ENCODE measurements at regions not wholly inside any gene's neighbourhood (a gene's known extent, or its start where the extent isn't known, plus 50 kb on each side); places are given as distances from the start of the nearest gene placed in this dataset.

GRCh38 chr2:118222672-118223421 is 134.6 kb downstream of the INSIG2 start:
- no peak for TF ChIP-seq EZH2 (IDR thresholded peaks at IDR 0.05)
- TF ChIP-seq, protein P1, sequence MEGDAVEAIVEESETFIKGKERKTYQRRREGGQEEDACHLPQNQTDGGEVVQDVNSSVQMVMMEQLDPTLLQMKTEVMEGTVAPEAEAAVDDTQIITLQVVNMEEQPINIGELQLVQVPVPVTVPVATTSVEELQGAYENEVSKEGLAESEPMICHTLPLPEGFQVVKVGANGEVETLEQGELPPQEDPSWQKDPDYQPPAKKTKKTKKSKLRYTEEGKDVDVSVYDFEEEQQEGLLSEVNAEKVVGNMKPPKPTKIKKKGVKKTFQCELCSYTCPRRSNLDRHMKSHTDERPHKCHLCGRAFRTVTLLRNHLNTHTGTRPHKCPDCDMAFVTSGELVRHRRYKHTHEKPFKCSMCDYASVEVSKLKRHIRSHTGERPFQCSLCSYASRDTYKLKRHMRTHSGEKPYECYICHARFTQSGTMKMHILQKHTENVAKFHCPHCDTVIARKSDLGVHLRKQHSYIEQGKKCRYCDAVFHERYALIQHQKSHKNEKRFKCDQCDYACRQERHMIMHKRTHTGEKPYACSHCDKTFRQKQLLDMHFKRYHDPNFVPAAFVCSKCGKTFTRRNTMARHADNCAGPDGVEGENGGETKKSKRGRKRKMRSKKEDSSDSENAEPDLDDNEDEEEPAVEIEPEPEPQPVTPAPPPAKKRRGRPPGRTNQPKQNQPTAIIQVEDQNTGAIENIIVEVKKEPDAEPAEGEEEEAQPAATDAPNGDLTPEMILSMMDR (IDR thresholded peaks at IDR 0.05), result no peak

Data from neural progenitor cell (in vitro differentiated cells).